Activated CD8-positive, alpha-beta memory T cell treated with anti-CD3 and anti-CD28 coated beads, Interleukin-2, amount 50 U/mL, for 1 hour (primary cell): ENCODE measurements at regions not wholly inside any gene's neighbourhood (a gene's known extent, or its start where the extent isn't known, plus 50 kb on each side); places are given as distances from the start of the nearest gene placed in this dataset.

Experiments used
- DNase-seq: peaks from one replicate; pipeline ENCODE4 v3.0.0-alpha.2; 2020; ENCODE audit errors: extremely low read depth

DNA sequence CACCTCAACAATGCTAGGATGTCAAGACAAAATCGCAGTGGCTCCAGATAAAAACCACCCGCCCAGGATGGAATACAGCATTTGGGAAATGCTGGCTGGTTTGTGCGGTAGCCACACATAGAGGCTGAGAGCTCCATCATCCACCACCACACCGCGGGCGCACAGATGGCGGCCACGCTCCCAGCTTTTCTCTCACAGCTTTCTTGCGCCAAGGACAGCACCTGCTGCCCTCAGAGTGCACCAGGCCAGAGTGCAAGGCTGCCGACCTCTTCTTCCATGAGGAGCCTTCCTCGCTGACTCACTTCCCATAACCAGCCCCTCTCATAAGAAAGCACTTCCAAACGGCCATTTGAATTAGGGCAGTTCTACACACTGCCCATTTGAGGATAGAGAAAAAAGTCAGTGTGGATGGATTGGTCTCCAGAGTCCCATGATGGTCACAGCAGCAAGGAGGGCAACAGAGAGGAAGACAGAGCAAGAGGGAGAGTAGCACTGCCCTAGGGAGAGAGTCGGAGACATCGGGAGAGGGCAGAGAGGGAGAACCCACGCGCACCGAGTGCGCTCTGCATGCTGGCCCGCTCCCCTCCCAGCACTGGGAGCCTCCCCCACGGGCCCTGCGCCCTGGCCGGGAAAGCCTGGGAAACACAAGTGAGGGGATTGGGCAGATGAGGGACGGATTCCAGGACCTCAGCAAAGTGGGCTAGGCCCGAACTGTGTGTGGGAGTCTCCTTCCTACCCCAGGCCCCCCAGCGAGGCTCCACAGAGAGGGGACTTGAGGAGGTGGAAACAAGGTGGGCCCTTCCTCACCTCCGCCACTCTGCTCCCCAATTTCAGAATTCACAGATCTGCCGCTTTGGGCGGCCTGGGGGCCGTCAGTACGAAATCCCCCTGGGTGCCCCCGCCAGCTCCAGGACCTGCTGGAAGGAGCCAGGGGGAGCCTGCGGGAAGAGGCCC lies 156.9 kb downstream of the USP12 start:
- DNase-seq: no peak

DNA sequence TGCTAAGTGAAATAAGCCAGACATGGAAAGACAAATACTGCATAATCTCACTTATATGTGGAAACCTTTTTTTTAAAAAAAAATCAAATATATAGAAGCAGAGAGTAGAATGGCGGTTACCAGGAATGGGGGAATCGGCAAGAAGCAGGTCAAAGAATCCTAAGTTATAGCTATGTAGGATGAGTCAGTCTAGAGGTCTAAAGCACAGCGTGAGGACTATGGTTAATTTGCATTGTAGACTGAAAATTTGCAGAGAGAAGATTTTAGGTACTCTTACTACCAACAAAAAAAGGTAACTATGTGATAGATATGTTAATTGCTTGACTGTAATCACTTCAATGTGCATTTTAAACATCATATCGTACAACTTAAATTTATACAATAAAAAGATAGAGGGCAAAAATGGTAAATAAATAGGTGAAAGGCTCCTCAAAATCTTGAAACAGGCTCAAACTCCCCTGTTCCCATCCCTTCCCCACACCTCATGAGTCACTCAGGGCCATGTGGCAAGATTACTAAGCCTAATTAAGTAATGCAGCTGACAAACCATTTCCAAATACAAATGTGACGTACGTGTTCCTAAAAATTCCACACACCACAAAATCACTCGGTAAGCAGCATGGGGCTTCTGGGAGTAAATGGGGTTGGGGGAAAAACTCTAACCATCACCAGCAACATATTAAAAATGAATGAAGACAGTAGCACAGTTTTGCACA lies 159.0 kb downstream of the USP12 start:
- DNase-seq: no peak

DNA sequence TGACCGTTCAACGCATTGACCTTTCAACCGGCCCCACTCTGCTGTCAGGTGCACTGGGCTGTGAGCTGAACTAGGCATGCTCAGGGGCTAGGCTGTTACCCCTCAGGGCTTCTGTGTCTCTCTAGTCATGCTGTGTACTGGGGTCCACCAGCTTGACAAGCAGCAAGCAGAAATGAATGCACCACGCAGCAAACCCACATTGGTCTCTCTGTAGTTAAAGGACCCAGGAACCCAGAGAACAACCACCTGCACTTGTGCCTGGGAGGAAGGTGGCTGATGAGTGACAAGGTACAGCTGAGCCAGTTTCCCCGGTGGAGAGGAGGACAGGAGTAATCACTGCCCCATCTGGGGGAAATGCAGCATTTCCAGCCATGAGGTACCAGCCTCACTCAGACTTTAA lies 159.9 kb downstream of the USP12 start:
- no peak for DNase-seq

DNA sequence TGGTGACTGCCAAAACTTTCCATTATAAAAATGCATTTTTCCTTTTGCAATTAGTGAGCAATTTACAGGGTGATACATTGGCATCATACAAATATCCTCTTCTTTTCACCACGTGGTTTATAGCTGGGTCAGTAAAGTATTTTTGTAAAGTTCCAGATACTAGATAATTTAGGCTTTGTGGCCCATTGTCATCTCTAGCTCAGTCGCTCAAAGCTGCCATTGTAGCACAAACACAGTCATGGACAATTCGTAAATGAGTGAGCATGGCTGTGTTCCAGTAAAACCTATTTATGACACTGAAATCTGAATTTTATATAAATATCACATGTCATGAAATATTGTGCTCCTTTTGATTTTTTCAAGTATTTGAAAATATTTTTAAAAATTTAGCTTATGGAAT lies 162.9 kb downstream of the USP12 start:
- DNase-seq: no peak

DNA sequence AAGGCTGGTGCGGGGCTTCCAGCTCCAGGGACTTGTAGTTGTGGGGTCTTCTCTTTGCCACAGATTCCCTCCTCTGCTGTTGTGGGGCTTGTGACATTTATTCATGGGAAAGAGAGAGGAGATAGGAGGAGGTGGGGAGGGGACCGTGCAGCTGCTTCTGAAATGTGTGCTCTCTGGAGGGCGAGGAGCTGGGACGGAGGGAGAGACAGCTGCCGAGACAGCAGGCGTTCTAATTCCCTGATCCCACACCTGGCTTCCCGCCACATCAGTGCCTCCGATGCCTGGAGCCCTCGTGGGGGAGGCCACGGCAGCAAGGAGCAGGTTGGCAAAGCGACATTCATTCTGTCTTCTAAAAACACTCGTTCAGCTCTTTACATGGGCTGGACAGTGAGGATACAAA lies 164.4 kb downstream of the USP12 start:
- DNase-seq: no peak

DNA sequence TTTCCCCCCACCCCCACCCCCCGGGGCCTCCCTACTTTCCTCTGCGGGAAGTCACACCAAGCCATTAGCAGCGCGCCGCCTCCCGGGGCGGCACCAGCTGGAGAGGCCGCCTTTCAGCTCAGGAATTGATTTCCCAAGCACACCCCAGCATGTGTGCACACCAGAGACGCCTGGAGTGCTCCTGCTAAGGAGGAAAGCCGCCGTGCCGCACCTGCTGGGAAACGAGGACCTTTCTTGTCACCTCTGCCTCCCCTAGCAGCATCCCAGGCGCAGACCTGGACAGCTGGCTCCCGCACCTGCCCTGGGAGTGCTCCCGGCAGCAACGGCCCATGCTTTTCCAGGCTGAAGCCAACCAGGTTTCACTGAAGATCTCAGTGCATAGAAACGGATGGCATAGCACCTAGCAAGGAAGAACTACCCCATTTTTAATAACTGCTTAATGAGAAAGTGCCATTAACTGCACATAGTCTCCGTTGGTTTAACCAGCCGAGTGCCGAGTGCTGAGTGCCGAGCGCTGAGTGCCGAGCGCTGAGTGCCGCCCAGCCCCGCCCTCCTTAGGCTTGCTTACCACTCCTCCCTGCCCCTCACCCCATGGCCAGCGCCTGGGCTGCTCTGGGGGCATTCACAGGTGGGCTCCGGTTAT lies 165.0 kb downstream of the USP12 start:
- no peak for DNase-seq

DNA sequence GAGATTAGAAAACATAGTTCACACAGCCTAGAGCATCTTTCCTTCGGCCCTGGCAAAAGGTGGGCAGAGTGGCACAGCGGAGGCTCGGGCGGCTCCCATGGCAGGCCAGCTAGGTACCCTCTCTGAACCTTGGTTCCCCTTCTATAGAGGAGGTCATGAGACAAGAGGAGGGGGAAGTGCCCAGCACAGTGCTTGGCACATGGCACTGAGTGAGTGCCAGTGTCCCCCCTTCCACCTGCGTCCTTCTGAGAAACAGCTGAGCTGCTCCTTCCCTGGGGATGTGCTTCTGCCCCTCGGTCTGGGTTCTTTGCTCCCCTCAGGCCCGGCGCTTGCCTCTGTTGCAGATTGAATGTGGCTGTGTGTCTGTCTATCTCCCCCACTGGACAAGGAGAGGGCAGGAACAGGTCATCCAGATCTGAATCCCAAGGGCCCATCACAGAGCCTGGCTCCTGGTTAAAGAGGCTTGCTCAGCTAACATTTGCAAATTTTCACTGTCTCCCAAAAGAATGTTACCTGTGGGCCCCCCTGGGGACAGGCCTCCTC lies 165.6 kb downstream of the USP12 start:
- no peak for DNase-seq

DNA sequence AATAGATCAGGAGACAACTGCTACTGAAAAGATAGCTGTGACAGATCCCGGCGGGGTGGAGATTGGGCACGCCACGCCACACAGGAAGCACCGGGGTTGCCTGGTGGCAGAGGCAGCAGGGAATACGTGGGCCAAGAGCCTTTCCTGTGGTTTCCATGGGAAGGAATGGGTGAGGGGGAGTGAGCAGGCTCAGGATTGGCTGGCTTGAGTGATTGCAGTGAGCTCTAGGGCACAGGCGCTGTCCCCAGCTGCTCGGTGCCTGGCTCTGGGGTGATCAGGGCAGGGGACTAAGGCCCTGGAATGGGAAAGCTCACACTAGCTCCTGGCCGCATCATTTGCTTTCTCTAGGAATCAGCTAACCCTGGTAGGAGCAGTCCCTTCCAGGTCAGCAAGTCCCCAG lies 166.1 kb downstream of the USP12 start:
- no peak for DNase-seq

DNA sequence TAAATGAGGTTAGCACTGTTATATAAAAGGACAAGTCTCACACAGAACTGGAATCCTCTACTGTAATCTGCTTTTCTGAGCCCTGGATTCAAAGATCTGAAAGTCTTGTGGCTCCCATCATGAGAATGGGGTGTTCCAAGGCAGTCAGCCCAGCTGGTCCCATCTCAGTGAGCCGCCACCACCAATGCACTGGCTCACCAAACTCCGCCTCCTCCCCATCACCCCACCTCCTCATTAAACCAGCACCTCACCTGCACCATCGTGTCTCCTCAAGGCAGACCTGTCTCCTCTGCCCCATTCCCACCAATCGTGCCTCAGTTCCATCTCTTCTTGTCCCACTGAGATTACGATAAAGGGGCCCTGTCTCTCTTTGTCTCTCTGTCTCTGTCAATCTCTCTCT lies 166.7 kb downstream of the USP12 start:
- no peak for DNase-seq

DNA sequence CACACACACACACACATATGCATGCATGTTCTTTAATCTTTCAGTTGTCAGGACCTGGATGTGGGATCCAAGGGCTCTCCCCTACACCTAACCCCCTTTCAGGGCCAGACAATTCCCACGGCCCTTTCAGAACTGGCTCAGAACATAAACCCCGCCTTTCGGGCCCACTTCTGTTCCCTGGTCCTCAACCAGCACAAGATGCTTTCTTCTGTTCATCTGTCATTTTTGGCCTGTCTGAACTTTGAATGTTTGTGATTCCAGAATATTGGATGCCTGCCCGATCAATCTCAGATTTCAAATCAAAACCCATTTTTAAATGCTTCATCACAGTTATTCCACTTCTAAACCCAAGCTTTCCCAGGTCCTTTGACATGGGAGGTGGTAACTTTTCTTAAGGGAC lies 167.3 kb downstream of the USP12 start:
- DNase-seq: no peak

DNA sequence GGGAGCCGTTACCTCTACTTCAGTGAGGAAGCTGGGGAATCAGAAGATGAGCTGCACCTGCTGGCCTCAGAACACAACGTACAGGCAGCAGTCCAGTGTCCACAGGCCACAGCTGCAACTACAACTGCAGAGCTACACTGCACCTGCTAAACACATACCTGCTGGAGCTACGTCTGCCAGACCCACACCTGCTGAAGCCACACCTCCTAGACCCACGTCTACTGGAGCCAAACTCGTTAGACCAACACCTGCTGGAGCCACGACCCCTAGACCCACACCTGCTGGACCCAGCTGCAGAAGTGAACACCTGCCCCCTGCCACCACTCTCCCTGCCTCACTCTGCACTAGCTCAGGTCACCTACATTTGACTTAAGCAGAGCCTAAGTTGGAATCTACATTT lies 169.9 kb downstream of the USP12 start:
- DNase-seq: no peak

DNA sequence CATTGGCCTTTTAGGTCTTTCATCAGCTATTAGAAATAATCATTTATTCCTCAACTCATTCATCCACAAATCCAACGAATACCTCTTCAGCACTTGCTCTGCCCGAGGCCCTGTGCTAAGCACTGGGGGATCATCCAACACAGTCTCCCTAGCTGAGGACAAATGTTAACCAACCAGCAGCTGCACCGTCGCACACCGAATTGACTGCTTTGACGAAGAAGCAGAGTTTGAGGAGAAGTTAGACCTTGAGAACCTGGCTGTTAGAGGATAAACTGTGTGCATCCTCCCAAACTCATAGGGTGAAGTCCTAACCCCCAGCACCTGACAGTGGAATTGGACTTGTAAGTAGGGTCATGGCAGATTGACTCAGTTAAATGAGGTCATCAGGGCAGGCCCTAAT lies 170.9 kb downstream of the USP12 start:
- no peak for DNase-seq

DNA sequence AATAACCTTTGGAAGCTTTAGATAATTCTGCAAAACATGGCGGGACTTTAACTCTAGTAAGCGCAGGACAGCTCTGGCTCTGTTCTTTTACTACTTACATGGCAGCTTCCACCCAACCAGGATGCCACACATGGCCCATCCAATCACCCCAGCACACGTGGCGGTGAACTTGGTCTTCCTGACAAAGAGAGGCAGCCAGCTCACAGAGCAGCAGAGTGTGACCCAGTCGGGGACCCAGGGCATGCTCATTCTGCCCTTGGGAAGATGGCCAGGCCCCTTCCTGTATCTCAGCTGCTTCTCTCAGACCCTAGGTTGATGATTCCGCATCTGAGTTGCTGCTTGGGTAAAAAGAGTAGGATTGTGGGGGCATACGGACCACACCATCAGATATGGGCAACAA lies 172.1 kb downstream of the USP12 start:
- DNase-seq: no peak

DNA sequence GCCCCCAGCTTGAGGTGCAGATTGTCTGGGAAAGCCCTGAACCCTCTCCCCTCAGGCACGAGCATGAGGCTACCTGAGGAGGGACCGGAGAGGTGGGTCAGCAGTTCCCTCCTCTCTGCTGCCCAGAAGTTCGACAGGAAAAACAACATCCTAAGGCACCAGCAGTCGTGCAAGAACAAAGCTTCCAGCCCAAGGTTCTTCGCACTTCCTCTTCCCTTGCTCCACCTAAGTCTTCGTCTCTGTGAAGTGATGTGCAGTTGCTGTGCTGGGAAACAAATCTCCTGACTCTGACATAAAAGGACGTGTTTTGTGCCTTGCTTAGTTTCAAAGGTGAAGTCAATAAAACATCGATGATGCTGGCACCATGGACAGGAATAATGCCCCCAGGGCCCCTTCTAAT lies 173.3 kb downstream of the USP12 start:
- no peak for DNase-seq

DNA sequence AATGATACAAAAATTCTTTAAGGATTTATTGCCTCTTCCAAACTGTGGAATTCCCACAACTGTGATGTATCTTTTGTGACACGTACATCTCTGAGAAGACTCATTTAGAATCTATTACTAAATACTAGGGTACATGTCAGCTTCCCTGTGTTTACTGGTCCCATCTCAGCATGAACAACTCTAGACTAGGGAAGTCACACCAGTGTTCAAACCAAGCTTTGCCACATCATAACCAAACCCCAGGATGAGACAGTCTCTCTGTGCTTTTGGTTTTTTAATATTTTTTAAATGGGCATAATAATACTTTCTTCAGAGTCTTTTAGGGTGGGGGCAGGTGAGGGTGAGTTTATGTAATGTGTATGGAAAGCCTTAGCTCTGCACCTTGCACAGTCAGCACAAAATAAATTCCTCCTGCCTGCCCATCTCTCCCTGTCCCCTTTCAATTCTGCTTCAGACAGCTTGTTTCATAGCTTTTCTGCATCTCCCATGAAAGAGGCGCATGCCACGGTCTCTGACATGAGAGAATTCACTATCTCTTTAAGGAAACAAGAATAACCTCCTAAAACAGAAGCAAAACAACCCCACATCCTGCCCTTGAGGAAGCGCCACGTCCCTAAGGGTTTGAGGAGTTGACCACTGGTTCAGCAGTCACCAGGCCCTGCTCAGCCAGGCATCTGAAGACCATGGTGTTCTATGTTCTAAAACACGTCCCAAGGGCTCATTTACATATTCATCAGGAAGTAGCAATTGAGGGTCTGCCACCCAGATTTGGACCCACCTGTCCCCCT lies 174.5 kb downstream of the USP12 start:
- no peak for DNase-seq

DNA sequence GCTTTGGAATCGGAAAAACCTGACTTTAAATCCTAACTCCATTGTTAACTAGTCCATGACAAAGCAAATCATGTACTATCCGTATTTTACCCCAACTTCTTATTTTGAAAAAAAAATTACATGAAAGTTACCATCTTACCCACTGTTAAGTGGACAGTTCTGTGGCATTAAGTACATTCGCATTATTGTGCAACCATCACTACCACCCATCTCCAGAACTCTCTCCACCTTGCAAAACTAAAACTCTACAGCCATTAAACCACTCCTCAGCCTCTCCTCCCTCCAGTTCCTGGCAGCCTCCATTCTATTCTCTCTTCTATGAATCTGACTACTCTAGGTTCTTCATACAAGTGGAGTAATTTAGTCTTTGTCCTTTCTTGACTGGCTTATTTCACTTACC lies 176.5 kb downstream of the USP12 start:
- DNase-seq: no peak

DNA sequence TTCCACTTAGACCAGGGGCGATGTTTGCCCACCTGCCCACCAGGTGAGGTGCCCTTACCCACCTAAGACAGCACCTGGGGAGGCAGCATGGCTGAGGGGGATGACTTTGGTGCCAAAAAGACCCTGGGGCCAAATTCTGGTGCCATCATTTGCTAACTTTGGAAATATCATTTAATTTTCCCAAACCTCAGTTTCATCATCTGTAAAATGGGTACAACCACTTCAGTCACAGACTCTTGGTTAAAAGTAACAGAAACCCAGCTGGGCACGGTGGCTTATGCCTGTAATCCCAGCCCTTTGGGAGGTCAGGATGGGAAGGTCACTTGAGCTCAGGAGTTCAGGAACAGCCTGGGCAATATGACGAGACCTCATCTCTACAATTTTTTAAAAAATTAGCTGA lies 177.8 kb downstream of the USP12 start:
- no peak for DNase-seq

DNA sequence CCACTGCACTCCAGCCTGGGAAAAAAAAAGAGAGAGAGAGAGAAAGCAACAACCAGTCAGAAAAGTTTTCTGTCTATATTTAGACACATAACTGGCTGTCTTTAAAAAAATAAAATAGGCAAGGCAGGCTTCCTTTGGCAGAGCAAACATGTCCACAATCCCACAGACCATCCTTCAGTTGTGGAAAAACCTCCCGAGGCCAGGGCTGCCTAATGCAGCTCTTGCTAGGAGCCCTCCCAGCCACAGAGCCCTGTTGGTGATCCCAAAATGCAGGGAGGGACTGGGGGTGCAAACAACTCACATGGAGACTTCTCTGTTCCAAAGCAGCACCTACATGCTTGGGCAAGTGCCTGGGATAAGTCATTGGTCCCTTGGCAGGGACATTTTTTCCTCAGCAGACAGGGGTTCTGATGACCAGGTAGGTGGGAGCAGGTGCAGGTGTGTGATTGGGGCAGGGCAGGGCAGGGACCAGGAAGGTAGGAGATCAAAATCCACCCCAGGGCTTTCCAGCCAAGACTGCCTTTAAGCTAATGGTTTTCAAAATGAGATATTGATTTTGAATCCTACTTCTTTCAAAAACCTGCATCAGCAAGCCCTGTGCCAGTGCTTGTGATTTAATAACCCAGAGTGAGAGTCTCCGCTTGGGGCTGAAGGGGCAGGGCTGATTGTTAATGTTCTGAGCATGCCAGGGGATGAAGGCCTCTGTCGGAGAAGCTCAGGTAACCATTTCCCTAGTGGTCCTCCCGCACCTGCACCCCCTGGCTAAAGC lies 178.5 kb downstream of the USP12 start:
- DNase-seq: no peak

DNA sequence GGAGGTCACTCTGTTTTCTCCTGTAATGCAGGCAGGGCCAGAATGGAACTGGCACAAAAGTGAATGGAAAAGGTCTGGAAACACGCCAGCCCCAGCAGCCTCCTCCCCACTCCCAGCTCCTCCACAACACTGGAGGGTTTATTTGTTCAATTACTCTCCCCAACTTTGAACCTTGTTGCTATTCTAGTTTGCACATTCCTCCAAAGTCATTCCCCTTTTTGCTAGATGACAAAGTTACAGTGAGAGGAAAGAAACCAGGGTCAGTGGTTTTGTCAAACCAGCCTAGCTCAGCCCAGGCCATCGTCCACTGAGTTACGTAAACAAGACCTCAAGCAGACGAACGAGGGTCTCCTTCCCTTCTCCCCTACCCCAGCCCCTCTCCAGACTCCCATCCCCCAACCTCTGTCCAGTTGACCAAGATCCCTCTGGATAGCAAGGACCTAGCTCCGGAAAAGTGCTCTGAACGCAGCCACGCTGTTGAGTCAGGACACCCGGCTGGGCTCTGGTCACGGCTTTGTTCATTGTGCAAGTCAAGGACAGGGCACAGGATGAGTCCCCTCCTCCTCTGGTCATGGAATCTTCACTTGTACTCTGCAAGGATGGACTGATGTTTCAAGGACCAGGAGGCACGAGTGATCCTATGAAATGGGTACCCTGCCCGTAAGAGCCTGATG lies 180.0 kb downstream of the USP12 start:
- no peak for DNase-seq

DNA sequence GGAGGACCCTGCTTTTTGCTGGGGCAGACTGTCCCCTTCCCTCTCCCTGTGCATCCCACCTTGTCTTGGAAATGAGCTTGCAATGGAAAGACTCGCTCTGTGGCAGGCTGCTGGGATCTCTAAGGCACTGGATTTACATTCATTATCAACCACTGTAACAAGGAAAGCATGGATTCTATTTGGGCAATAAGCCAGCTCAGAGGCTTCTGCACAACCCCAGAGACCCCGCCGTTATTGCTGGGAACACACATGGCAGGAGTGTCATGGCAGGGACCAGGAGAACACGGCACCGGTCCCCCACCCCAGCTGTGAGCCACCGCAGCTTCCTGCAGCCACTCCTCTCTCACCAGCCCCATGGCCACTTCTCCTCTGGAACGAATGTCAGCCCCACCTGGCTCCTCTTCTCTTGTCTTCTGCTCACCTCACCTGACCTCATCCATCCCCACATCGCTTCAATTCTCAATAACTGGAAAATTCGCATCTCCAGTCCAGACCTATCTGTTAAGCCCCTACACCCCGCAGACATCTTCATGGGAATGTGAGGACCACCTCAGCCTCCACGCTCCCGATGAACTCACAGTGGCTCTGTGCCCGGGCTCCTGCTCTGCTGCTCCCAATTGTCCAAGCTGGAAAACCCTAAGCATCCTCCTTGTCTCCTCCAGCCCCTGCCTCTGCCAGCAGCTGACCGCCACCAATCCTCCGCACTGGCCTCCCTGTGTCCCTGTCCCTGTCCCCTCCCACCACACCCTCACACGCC lies 181.5 kb downstream of the USP12 start:
- no peak for DNase-seq
